Bronchial epithelial cell (primary cell): ENCODE measurements at regions not wholly inside any gene's neighbourhood (a gene's known extent, or its start where the extent isn't known, plus 50 kb on each side); places are given as distances from the start of the nearest gene placed in this dataset.
A peak's percentile ranks its signal among the peaks of the same experiment; 100 is the strongest.

Source experiments
- DNase-seq: peaks from one replicate; pipeline ENCODE4 v3.0.0-alpha.2; 2010; ENCODE audit warnings: low read depth
- FAIRE-seq: peaks from 2 replicates; lab custom pipeline; 2011; peaks lifted over from hg19 to GRCh38; lab: Jason Lieb, UNC
- H3K27me3 ChIP-seq: 2 replicates; pipeline ENCODE4 v1.5.1; 2011; ENCODE audit warnings: low read length; ENCODE audit not compliant: control insufficient read depth, insufficient read depth
- H3K36me3 ChIP-seq: 2 replicates; pipeline ENCODE4 v1.5.1; 2011; ENCODE audit warnings: low read length; ENCODE audit not compliant: control insufficient read depth, insufficient read depth
- H3K4me3 ChIP-seq: 2 replicates; pipeline ENCODE4 v1.5.1; 2011; ENCODE audit warnings: mild to moderate bottlenecking, low read depth, low read length, control low read depth
- TF ChIP-seq, protein P1 (sequence below): IDR thresholded peaks from 2 replicates; pipeline ENCODE4 v1.5.1; 2011; ENCODE audit warnings: mild to moderate bottlenecking, moderate library complexity, low read length, control low read depth, inconsistent platforms; ENCODE audit not compliant: insufficient read depth, severe bottlenecking

- peak; percentile 49 for DNase-seq
- no peaks in the 10 kb centered on the region for H3K36me3 ChIP-seq
- TF ChIP-seq, protein P1, sequence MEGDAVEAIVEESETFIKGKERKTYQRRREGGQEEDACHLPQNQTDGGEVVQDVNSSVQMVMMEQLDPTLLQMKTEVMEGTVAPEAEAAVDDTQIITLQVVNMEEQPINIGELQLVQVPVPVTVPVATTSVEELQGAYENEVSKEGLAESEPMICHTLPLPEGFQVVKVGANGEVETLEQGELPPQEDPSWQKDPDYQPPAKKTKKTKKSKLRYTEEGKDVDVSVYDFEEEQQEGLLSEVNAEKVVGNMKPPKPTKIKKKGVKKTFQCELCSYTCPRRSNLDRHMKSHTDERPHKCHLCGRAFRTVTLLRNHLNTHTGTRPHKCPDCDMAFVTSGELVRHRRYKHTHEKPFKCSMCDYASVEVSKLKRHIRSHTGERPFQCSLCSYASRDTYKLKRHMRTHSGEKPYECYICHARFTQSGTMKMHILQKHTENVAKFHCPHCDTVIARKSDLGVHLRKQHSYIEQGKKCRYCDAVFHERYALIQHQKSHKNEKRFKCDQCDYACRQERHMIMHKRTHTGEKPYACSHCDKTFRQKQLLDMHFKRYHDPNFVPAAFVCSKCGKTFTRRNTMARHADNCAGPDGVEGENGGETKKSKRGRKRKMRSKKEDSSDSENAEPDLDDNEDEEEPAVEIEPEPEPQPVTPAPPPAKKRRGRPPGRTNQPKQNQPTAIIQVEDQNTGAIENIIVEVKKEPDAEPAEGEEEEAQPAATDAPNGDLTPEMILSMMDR: no peak
- H3K27me3 ChIP-seq: no peaks in the 10 kb centered on the region
- FAIRE-seq: no peak
- no peak overlapping the region for H3K4me3 ChIP-seq
Measured at GRCh38 chr20:7038029-7038428, 270.5 kb downstream of the BMP2 start.

DNA sequence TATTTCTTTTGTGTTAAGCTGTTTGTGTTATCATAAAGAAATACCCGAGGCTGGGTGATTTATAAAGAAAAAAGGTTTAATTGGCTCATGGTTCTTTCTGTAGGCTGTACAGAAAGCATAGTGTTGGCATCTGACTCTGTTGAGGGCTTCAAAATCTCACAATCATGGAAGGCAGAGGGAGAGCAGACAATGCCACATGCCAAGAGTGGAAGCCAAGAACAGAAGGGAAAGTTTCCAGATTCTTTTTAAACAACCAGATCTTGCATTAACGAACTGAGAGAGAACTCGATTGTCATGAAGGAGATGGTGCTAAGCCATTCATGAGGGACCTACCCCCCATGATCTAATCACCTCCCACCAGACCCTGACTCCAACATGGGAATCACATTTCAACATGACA lies 290.1 kb downstream of the BMP2 start:
- peak; percentile 40 for FAIRE-seq

GRCh38 chr20:7078804-7079203 lies 311.3 kb downstream of the BMP2 start:
- no peak for DNase-seq
- Histone ChIP-seq H3K27me3 (no peaks in the 10 kb centered on the region), H3K4me3 (no peak overlapping the region), H3K36me3 (no peaks in the 10 kb centered on the region)
- FAIRE-seq: no peak
- TF ChIP-seq, protein P1: no peak

More for the DNA sequence above, 290.1 kb downstream of the BMP2 start:
- no peak for DNase-seq
- no peaks in the 10 kb centered on the region for H3K36me3 ChIP-seq
- H3K27me3 ChIP-seq: no peaks in the 10 kb centered on the region
- TF ChIP-seq, protein P1: no peak
- no peak overlapping the region for H3K4me3 ChIP-seq

DNA sequence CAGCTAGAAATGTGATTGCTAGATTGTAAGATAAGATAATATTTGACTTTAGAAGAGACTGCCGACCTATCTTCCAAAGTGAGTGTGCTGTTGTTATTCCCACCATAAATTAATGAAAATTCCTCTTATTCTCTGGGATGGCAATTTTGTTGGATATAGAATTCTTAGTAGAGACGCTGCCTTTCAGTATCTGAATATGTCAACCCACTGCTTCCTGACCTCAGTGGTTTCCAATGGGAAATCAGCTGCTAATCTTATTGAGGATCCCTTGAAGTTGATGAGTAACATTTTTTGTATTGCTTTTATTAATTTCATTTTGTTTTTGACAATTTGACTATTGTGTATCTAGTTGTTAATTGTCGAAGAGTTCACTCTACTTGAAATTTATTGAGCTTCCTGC lies 313.0 kb downstream of the BMP2 start:
- FAIRE-seq: no peak

GRCh38 chr20:7085467-7085866 lies 318.0 kb downstream of the BMP2 start:
- H3K36me3 ChIP-seq: no peaks in the 10 kb centered on the region
- DNase-seq (no peak), FAIRE-seq (no peak)
- TF ChIP-seq, protein P1: no peak
- H3K4me3 ChIP-seq: no peak overlapping the region
- no peaks in the 10 kb centered on the region for H3K27me3 ChIP-seq

More for the DNA sequence above, 313.0 kb downstream of the BMP2 start:
- no peaks in the 10 kb centered on the region for H3K36me3 ChIP-seq
- H3K4me3 ChIP-seq: no peak overlapping the region
- TF ChIP-seq, protein P1: no peak
- DNase-seq: no peak
- no peaks in the 10 kb centered on the region for H3K27me3 ChIP-seq

DNA sequence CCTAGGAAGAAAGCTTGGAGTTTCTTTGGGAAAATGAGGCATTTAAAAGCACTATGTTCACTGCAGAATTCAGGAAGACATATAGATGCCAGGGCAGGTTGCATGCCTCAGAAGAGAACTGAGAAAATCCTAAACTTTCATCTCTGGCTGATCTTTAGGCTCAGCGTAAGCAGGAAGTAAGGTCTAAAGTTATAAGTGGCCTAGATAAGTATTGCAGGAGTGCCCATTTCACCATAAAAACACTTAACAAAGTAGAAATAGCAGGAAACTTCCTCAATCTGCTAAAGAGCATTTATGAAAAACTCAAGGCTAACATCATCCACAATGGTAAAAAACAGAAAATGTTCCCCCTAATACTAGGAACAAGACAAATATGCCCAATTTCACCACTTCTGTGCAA lies 320.3 kb downstream of the BMP2 start:
- FAIRE-seq (no peak), DNase-seq (no peak)
- Histone ChIP-seq H3K4me3 (no peak overlapping the region), H3K27me3 (no peaks in the 10 kb centered on the region), H3K36me3 (no peaks in the 10 kb centered on the region)
- TF ChIP-seq, protein P1: no peak
